ENCODE measurements at regions not wholly inside any gene's neighbourhood (a gene's known extent, or its start where the extent isn't known, plus 50 kb on each side); places are given as distances from the start of the nearest gene placed in this dataset.

DNA sequence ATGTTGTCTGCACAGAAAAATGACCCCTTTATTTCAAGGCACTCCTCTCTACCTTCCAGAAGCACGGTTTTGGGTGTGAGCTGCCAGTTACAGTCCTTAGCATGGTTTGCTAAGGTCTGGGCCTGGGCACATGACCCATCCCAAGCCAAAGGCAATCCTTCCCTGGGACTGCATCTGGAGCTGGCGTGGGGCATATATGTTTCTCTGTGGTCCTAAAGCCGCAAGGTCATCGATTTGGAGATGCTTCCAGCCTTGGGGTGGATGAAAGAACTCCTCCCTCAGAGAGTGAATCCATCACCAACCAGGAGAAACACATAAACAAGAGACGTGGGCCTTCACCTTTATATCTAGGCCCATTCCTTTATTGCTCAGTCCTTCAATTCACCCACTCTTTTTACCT, 50.1 kb upstream of the IGFBP3 start:
- FAIRE-seq: no peak
- WGBS, 2 experiments (ENCODE audit: extremely low coverage in 1 of 2, insufficient coverage in 1 of 2, insufficient read length in 1 of 2, insufficient replicate concordance in 2 of 2, low coverage in 1 of 2, low lambda C conversion rate in 2 of 2, missing lambda C conversion rate in 1 of 2): 94% methylated on average over 4 of the region's 5 CpGs; no CpG with 5 or more reads in 1 of the 2 experiments
- POLR2A ChIA-PET (ENCODE audit: partially characterized antibody): no interaction called here
- H2BK120ac ChIP-seq (replicated peaks; ENCODE audit: low read depth, low read length): no peak overlapping the region
- no peak overlapping the region for H2AK5ac ChIP-seq (ENCODE audit: low read depth, low read length)
- H4K91ac ChIP-seq (replicated peaks; ENCODE audit: insufficient read length, low read length): no peak overlapping the region
- H3K56ac ChIP-seq (replicated peaks; ENCODE audit: insufficient read length, low read depth, low read length): no peak overlapping the region
- no peaks in the 10 kb centered on the region for H3K79me2 ChIP-seq (ENCODE audit: control insufficient read depth in 1 of 2, insufficient read depth in 2 of 2, low read length in 2 of 2)
- no peak overlapping the region for H2BK12ac ChIP-seq (ENCODE audit: low read depth, low read length)
- H3K36me3 ChIP-seq (ENCODE audit: control insufficient read depth in 2 of 4, insufficient read depth in 4 of 4, low read length in 3 of 4): no peaks in the 10 kb centered on the region
- H4K5ac ChIP-seq (ENCODE audit: insufficient read length, low read depth, low read length): no peak overlapping the region
- no peaks in the 10 kb centered on the region for H3K27me3 ChIP-seq (replicated peaks in 1 of 4; ENCODE audit: control insufficient read depth in 3 of 4, extremely low read depth in 1 of 4, insufficient read depth in 3 of 4, low read length in 3 of 4)
- no peak overlapping the region for H3K23ac ChIP-seq (ENCODE audit: insufficient read length)
- H2AFZ ChIP-seq (ENCODE audit: low read length): no peak overlapping the region
- H3K4ac ChIP-seq (replicated peaks; ENCODE audit: insufficient read length, low read depth, low read length): no peak overlapping the region
- no peak overlapping the region for H3K14ac ChIP-seq (ENCODE audit: insufficient read length)
- no peak overlapping the region; the same call in 1 of the 2 replicates for H3K18ac ChIP-seq (ENCODE audit: extremely low read depth, low read length)
- H3K4me2 ChIP-seq (ENCODE audit: insufficient read depth in 1 of 2, low read depth in 2 of 2, low read length in 2 of 2): no peak overlapping the region
- H2BK20ac ChIP-seq (ENCODE audit: low read length): no peak overlapping the region
- H4K20me1 ChIP-seq (replicated peaks in 1 of 2; ENCODE audit: control insufficient read depth in 1 of 2, insufficient read depth in 2 of 2, low read length in 2 of 2): no peaks in the 10 kb centered on the region
- TF ChIP-seq NANOG (IDR thresholded peaks at IDR 0.05; ENCODE audit: insufficient read depth, low read depth, low read length, poor library complexity, severe bottlenecking) (no peak), EGR1 (IDR thresholded peaks at IDR 0.05; ENCODE audit: borderline replicate concordance, low read depth, low read length) (no peak), EP300 (IDR thresholded peaks at IDR 0.05; ENCODE audit: borderline replicate concordance in 1 of 2, low read depth in 2 of 2, low read length in 2 of 2) (no peak), KDM1A (IDR thresholded peaks at IDR 0.05; ENCODE audit: borderline replicate concordance, low read length) (no peak), SAP30 (IDR thresholded peaks at IDR 0.05; ENCODE audit: insufficient read depth, insufficient replicate concordance, low read length) (no peak), JUN (IDR thresholded peaks at IDR 0.05; ENCODE audit: low read depth, low read length) (no peak), SIX5 (IDR thresholded peaks at IDR 0.05; ENCODE audit: low read depth, low read length) (no peak), POU5F1 (IDR thresholded peaks at IDR 0.05; ENCODE audit: low read depth, low read length) (no peak), HDAC2 (IDR thresholded peaks at IDR 0.05; ENCODE audit: borderline replicate concordance in 1 of 2, low read depth in 2 of 2, low read length in 2 of 2) (no peak), PHF8 (conservative IDR thresholded peaks at IDR 0.05; ENCODE audit: low read depth, low read length) (no peak), TEAD4 (IDR thresholded peaks at IDR 0.05; ENCODE audit: low read depth, low read length) (no peak)
- TF ChIP-seq, protein P1, sequence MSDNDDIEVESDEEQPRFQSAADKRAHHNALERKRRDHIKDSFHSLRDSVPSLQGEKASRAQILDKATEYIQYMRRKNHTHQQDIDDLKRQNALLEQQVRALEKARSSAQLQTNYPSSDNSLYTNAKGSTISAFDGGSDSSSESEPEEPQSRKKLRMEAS (IDR thresholded peaks at IDR 0.05): no peak
- H3K9me3 ChIP-seq (ENCODE audit: insufficient read depth in 2 of 2, low read depth in 1 of 2, low read length in 1 of 2): no peaks in the 10 kb centered on the region
- H3K4me1 ChIP-seq (replicated peaks in 1 of 4; ENCODE audit: control insufficient read depth in 3 of 4, insufficient read depth in 4 of 4, low read length in 3 of 4): no peaks in the 10 kb centered on the region
- H2BK5ac ChIP-seq (ENCODE audit: low read depth, low read length): no peak overlapping the region
- no peak overlapping the region for H3K4me3 ChIP-seq (ENCODE audit: extremely low read depth in 1 of 4, insufficient read depth in 2 of 4, low read depth in 3 of 4, low read length in 4 of 4)
- no peaks in the 10 kb centered on the region for H3K23me2 ChIP-seq (ENCODE audit: low read depth, low read length)
- H3K79me1 ChIP-seq (ENCODE audit: low read depth, low read length): no peaks in the 10 kb centered on the region
- H4K8ac ChIP-seq (ENCODE audit: extremely low read depth, insufficient read depth, low read length): no peak overlapping the region
- CTCF ChIA-PET (ENCODE audit: partially characterized antibody): interaction anchor here (0.8 to 1.2 kb wide), 2 partner anchors 14 to 15 kb away, joined by 3 read pairs; no protein-coding TSS in a partner anchor
- H3K9ac ChIP-seq (replicated peaks in 1 of 4; ENCODE audit: extremely low read depth in 1 of 4, low read depth in 3 of 4, low read length in 3 of 4): no peak overlapping the region
- DNase-seq (ENCODE audit: low read depth in 1 of 2, low spot score in 2 of 2): no peak
- no peak overlapping the region for H2BK15ac ChIP-seq (ENCODE audit: low read length)
- no peak overlapping the region for H3K27ac ChIP-seq (ENCODE audit: low read depth, low read length)

All from H1 (cell line).